Ishikawa (cell line): ENCODE measurements at regions not wholly inside any gene's neighbourhood (a gene's known extent, or its start where the extent isn't known, plus 50 kb on each side); places are given as distances from the start of the nearest gene placed in this dataset.

Experiments
- CEBPB ChIP-seq: IDR thresholded peaks from 2 replicates; pipeline ENCODE4 v1.6.1; 2012
- EGR1 ChIP-seq: IDR thresholded peaks from 2 replicates; pipeline ENCODE4 v1.6.1; 2012
- EP300 ChIP-seq: IDR thresholded peaks from 2 replicates; pipeline ENCODE4 v1.6.1; 2012; ENCODE audit warnings: borderline replicate concordance
- FOXM1 ChIP-seq: IDR thresholded peaks from 2 replicates; pipeline ENCODE4 v1.6.1; 2012; ENCODE audit warnings: low read depth, borderline replicate concordance
- NFIC ChIP-seq: IDR thresholded peaks from 2 replicates; pipeline ENCODE4 v1.6.1; 2012
- RAD21 ChIP-seq: IDR thresholded peaks from 2 replicates; pipeline ENCODE4 v1.6.1; 2012; ENCODE audit warnings: low read depth
- TAF1 ChIP-seq: IDR thresholded peaks from 2 replicates; pipeline ENCODE4 v1.6.1; 2012; ENCODE audit warnings: low read depth, mild to moderate bottlenecking
- TEAD4 ChIP-seq: IDR thresholded peaks from 2 replicates; pipeline ENCODE4 v1.6.1; 2012
- TF ChIP-seq, protein P1 (sequence below): IDR thresholded peaks from 2 replicates; pipeline ENCODE4 v1.6.1; 2012

- TF ChIP-seq EP300: no peak
- TF ChIP-seq EGR1: no peak
- TF ChIP-seq NFIC: no peak
- TF ChIP-seq TAF1: no peak
- TF ChIP-seq TEAD4: no peak
- no peak for TF ChIP-seq FOXM1
- TF ChIP-seq, protein P1, sequence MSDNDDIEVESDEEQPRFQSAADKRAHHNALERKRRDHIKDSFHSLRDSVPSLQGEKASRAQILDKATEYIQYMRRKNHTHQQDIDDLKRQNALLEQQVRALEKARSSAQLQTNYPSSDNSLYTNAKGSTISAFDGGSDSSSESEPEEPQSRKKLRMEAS: no peak
- TF ChIP-seq RAD21: no peak
- TF ChIP-seq CEBPB: no peak
These were observed 129.4 kb downstream of the NUDT12 start for GRCh38 chr5:103433211-103433610.
